Bronchial epithelial cell (primary cell): ENCODE measurements at regions not wholly inside any gene's neighbourhood (a gene's known extent, or its start where the extent isn't known, plus 50 kb on each side); places are given as distances from the start of the nearest gene placed in this dataset.

Experiments used
- DNase-seq: peaks from one replicate; pipeline ENCODE4 v3.0.0-alpha.2; 2010; ENCODE audit warnings: low read depth
- FAIRE-seq: peaks from 2 replicates; lab custom pipeline; 2011; peaks lifted over from hg19 to GRCh38; lab: Jason Lieb, UNC
- H3K27me3 ChIP-seq: 2 replicates; pipeline ENCODE4 v1.5.1; 2011; ENCODE audit warnings: low read length; ENCODE audit not compliant: control insufficient read depth, insufficient read depth
- H3K36me3 ChIP-seq: 2 replicates; pipeline ENCODE4 v1.5.1; 2011; ENCODE audit warnings: low read length; ENCODE audit not compliant: control insufficient read depth, insufficient read depth
- H3K4me3 ChIP-seq: 2 replicates; pipeline ENCODE4 v1.5.1; 2011; ENCODE audit warnings: mild to moderate bottlenecking, low read depth, low read length, control low read depth
- TF ChIP-seq, protein P1 (sequence below): IDR thresholded peaks from 2 replicates; pipeline ENCODE4 v1.5.1; 2011; ENCODE audit warnings: mild to moderate bottlenecking, moderate library complexity, low read length, control low read depth, inconsistent platforms; ENCODE audit not compliant: insufficient read depth, severe bottlenecking

DNA sequence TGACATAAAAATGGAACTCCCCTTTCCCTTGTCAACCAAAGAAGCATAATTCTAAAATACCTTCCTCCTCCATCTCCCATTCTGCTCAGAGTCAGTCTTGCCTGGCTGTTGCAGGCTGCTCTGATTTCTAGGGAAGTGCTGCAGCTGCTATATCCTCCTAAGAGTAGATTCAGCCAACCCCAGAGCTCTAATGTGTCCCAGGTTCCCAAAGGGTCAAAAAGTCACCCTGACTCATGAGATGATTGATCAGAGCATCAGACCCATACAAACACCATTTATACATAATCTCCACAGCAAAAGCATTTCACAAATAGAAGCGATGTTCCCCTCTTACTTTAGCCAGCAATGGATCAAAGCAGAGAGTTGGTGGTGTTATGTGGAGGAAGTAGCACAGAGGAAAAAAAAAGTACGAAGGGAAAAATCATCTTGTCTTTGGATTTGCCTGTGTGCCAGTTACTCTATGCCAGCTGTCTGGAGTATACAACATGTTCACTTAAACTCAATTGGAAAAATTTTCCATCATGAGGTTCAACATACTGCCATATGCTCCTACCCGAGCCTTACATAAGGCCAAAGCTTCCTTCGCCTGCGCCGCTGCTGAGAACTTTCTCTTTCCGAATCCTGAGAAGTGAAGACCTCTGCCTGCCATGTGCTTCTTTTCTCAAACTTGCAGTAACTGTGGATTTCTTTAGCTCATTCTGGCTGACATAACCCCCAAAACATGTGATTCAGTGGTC lies 258.0 kb downstream of the TLE4 start:
- no peak overlapping the region for H3K4me3 ChIP-seq
- no peak for DNase-seq
- H3K27me3 ChIP-seq: no peaks in the 10 kb centered on the region
- no peak for FAIRE-seq
- H3K36me3 ChIP-seq: no peaks in the 10 kb centered on the region
- TF ChIP-seq, protein P1, sequence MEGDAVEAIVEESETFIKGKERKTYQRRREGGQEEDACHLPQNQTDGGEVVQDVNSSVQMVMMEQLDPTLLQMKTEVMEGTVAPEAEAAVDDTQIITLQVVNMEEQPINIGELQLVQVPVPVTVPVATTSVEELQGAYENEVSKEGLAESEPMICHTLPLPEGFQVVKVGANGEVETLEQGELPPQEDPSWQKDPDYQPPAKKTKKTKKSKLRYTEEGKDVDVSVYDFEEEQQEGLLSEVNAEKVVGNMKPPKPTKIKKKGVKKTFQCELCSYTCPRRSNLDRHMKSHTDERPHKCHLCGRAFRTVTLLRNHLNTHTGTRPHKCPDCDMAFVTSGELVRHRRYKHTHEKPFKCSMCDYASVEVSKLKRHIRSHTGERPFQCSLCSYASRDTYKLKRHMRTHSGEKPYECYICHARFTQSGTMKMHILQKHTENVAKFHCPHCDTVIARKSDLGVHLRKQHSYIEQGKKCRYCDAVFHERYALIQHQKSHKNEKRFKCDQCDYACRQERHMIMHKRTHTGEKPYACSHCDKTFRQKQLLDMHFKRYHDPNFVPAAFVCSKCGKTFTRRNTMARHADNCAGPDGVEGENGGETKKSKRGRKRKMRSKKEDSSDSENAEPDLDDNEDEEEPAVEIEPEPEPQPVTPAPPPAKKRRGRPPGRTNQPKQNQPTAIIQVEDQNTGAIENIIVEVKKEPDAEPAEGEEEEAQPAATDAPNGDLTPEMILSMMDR: no peak

DNA sequence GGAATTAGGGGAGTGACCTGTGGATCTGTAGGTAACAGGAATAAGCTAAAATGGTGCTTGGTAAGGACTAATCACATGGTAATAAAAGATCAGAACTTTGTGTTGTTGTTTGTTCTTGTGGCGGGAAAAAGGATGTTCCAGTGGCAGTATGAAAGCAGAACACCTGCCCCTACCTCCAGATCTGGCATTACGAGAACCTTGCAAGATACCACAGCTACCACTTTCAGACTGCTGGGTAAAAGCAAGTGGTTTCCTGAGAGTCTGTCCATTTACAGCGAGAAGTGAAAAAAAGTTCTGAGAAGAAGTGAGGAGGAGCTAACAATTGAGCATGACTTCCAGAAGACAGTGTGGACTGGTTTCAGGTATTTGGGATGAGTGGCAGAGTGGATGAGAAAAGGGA lies 252.5 kb downstream of the TLE4 start:
- TF ChIP-seq, protein P1: no peak
- DNase-seq (no peak), FAIRE-seq (no peak)
- H3K4me3 ChIP-seq: no peak overlapping the region
- H3K27me3 ChIP-seq: no peaks in the 10 kb centered on the region
- no peaks in the 10 kb centered on the region for H3K36me3 ChIP-seq

DNA sequence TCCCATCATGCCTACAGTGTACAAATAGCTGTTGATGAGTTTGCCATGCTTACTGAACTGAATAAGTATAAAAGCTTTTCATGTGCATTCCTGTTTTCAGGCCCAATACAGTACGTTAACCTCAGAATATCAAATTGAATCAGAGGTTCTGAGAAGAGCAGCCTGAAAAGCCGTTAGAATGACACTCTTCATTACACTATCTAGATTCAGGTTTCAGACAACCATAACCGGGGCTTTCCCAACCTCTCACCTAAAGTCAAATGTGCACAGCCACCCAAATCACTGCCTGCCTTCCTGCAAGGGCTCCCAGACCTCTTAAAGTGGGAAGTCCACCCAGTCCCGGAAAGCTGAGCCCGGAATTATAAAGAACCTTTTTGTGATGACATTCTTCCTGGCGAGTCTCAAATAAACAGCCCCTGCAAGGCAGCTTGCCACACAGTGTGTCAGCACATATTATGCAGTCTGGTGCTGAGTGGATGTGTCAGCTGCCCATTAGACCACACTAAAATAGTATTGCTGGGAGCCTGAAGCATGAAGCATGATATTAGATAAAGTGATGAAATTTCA lies 245.8 kb downstream of the TLE4 start:
- no peak overlapping the region for H3K4me3 ChIP-seq
- DNase-seq: no peak
- no peak for FAIRE-seq
- no peaks in the 10 kb centered on the region for H3K27me3 ChIP-seq
- TF ChIP-seq, protein P1: no peak
- H3K36me3 ChIP-seq: no peaks in the 10 kb centered on the region

DNA sequence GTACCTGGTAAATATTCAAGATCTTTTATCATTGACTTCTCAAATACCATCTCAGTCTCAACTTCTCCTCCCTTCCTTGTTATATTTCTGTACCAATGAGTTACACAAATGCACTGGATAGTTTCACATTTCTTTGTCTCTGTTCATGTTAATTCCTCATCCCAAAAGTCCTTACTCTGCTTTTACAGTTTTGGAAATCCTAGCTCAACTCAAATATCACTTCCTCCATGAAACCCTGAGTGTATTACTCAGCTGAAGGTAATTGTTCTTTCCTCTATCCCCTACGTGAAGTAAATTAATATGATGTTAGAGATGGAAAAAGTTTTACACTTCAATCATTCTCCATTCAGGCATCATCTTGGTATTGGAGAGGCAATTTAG lies 241.5 kb downstream of the TLE4 start:
- H3K4me3 ChIP-seq: no peak overlapping the region
- no peaks in the 10 kb centered on the region for H3K36me3 ChIP-seq
- no peak for DNase-seq
- no peaks in the 10 kb centered on the region for H3K27me3 ChIP-seq
- FAIRE-seq: no peak
- TF ChIP-seq, protein P1: no peak

DNA sequence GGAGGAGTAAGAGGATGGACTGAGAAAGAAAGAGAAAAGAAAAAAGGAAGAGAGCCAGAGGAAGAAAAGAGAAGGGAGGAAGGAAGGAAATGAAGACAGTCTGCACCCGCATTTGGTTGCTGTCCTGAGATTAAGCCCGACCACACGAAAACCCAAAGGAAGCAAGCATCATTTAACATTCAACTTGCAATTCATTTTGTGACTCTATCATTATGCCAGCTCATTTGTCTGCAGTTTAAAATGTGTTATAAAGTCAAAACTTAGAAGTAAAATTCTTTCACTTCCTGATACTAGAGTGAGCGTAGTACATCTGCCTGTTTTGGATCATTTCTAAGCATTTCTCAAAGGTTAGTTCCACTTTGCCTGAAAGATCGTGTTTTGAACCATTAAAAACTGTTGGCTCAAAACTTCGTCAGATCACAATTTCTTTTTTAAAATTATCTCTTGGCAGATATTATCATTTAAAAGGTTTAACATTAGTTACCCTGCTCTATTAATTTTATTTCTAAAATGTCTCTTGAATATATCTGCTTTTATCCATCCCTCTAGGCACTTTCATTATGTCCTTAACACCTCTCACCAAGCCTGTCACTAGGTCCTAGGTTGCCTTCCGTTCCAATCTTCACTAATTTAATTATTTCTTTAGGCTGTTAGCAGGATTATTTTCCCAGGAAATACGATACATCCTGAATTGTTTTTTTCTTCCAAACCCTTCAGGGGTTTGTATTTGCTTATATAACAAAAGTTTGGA lies 240.9 kb downstream of the TLE4 start:
- no peak overlapping the region for H3K4me3 ChIP-seq

More for the DNA sequence above, 240.9 kb downstream of the TLE4 start:
- DNase-seq (no peak), FAIRE-seq (no peak)
- Histone ChIP-seq H3K27me3 (no peaks in the 10 kb centered on the region), H3K36me3 (no peaks in the 10 kb centered on the region)
- TF ChIP-seq, protein P1: no peak
